ENCODE measurements at regions not wholly inside any gene's neighbourhood (a gene's known extent, or its start where the extent isn't known, plus 50 kb on each side); places are given as distances from the start of the nearest gene placed in this dataset.

DNA sequence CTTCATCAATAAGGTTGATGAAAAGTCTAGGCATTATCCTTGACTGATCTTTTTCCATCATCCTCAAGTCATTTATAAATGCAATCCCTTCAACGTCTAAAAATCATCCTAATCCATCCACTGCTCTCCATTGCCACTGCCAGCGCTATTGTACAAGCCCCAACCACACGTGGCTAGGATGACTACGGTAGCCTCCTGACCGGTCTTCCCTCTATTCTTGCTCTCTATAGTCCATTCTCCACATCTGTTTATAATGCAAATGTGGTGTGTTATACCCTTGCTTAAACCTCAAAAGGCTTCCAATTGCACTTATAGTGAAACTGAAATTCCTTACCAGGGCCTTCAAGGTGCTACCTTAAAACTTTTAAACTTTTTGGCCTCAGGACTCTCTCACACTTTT is 410.6 kb upstream of the ADAMTS9 start:
- ATAC-seq (ENCODE audit: low read depth), result no peak
- no peaks in the 10 kb centered on the region for H3K27me3 Mint-ChIP-seq
- CTCF ChIA-PET, result no interaction called here

DNA sequence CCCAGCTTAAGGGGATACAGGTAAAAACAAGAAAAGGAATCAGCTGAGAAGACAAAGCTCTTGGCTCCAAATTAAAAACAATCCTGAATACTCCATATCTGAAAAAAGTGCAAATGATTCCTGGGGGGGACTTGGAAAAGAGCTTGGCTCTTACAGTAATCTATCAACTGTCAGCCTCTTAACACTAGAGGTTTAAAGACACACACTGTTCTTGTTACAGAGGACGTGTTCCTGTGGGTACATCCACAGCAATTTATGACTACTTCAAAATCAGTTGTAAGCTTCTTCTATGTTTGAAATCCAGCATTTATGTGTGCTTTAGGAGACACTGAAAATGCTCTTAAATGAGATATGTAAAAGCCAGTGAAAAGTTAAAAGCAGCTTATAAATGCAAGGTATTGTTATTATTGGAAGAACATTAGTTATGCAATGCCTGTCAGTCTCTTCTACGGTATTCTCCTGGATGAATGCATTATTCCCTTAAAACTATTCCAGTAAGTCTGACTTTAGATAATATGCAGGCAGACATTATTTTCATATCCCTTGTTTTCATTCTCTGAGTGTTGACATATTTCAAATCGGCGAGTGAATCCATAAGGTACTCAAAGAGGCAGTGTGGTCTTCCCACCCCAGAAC is 408.4 kb upstream of the ADAMTS9 start:
- Mint-ChIP-seq H3K27ac (no peak overlapping the region), H3K36me3 (ENCODE audit: low read depth) (no peaks in the 10 kb centered on the region), H3K9me3 (peaks cover 1% of the 10 kb centered on the region), H3K4me1 (no peaks in the 10 kb centered on the region), H3K4me3 (no peak overlapping the region), H3K27me3 (no peaks in the 10 kb centered on the region)
- ChIA-PET CTCF (no interaction called here), POLR2A (no interaction called here)
- intact Hi-C loops (cut with micrococcal nuclease), result no loop called here
- TF ChIP-seq, protein P1, sequence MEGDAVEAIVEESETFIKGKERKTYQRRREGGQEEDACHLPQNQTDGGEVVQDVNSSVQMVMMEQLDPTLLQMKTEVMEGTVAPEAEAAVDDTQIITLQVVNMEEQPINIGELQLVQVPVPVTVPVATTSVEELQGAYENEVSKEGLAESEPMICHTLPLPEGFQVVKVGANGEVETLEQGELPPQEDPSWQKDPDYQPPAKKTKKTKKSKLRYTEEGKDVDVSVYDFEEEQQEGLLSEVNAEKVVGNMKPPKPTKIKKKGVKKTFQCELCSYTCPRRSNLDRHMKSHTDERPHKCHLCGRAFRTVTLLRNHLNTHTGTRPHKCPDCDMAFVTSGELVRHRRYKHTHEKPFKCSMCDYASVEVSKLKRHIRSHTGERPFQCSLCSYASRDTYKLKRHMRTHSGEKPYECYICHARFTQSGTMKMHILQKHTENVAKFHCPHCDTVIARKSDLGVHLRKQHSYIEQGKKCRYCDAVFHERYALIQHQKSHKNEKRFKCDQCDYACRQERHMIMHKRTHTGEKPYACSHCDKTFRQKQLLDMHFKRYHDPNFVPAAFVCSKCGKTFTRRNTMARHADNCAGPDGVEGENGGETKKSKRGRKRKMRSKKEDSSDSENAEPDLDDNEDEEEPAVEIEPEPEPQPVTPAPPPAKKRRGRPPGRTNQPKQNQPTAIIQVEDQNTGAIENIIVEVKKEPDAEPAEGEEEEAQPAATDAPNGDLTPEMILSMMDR (IDR thresholded peaks at IDR 0.05), result no peak
- ATAC-seq (ENCODE audit: low read depth) (no peak), DNase-seq (no peak)

More for the DNA sequence above, 410.6 kb upstream of the ADAMTS9 start:
- POLR2A ChIA-PET, result no interaction called here
- no peaks in the 10 kb centered on the region for H3K36me3 Mint-ChIP-seq (ENCODE audit: low read depth)
- no peak overlapping the region for H3K27ac Mint-ChIP-seq
- H3K9me3 Mint-ChIP-seq, result peaks cover 1% of the 10 kb centered on the region
- no peak overlapping the region for H3K4me3 Mint-ChIP-seq
- intact Hi-C loops (cut with micrococcal nuclease), result no loop called here
- no peak for DNase-seq
- no peaks in the 10 kb centered on the region for H3K4me1 Mint-ChIP-seq
- TF ChIP-seq, protein P1 (IDR thresholded peaks at IDR 0.05), result no peak

DNA sequence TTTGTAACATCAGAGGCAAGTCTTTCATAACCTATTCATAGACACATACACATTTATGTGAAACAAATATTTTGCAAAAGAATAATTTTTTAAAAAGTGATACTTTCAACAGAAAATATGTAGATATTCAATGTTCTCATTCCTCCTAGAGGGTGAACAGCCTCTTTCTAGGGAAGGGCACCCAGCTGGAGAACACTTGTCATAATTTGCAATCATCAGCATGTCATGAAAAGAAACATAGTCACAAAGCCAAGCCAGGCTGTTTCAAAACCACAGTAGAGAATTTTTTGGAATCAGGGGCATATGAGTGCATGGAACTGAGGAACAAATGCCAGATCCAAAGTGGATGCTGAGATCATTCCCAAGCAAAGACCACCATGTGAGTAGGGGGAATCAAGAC is 406.9 kb upstream of the ADAMTS9 start:
- Mint-ChIP-seq H3K27me3 (no peaks in the 10 kb centered on the region), H3K4me1 (no peaks in the 10 kb centered on the region), H3K36me3 (ENCODE audit: low read depth) (no peaks in the 10 kb centered on the region), H3K4me3 (no peak overlapping the region), H3K27ac (no peak overlapping the region), H3K9me3 (no peaks in the 10 kb centered on the region)
- ATAC-seq (ENCODE audit: low read depth), result no peak
- intact Hi-C loops (cut with micrococcal nuclease), result no loop called here
- CTCF ChIA-PET, result no interaction called here
- TF ChIP-seq, protein P1 (IDR thresholded peaks at IDR 0.05), result no peak
- DNase-seq, result no peak
- POLR2A ChIA-PET, result no interaction called here

DNA sequence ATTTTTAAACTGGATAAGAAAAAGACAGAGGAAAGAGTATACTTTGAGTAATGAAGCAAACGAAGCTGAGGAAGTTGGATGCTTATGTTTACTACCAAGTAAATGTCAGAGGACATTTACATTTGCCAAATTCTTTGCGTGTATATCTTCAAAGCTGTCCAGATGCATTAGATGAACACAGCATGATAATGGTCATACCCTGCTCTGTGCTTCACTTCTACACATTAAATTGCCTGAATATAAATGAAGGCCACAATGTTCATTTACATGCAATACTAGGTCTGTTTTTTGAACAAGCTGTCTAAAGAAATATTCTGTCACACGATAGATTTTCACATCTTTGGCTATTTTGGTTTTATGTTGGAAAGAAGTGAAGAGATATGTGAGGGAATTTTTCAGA is 405.8 kb upstream of the ADAMTS9 start:
- H3K4me1 Mint-ChIP-seq, result no peaks in the 10 kb centered on the region
- no peak for DNase-seq
- TF ChIP-seq, protein P1 (IDR thresholded peaks at IDR 0.05), result no peak
- POLR2A ChIA-PET, result no interaction called here
- CTCF ChIA-PET, result no interaction called here
- no peaks in the 10 kb centered on the region for H3K36me3 Mint-ChIP-seq (ENCODE audit: low read depth)
- H3K9me3 Mint-ChIP-seq, result no peaks in the 10 kb centered on the region
- intact Hi-C loops (cut with micrococcal nuclease), result no loop called here
- no peaks in the 10 kb centered on the region for H3K27me3 Mint-ChIP-seq
- H3K4me3 Mint-ChIP-seq, result no peak overlapping the region
- no peak for ATAC-seq (ENCODE audit: low read depth)
- H3K27ac Mint-ChIP-seq, result no peak overlapping the region

DNA sequence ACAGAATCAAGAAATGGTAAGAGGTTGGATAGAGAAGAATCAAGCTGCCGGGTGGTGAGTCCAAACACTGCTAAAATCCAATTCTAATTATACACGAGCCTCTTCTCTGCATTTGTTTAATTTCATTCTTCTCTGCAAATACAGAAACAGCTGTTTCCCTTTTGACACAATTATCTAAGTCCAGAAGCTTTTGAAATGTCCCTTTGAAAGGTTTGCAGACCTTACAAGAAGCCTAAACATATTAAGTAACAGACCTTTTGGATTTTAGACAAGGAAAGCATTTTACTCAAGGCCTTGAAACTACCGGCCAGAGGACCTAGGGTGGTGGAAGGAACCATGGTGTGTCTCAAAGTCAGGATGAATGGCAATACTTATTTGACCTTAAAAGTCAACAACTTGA is 403.8 kb upstream of the ADAMTS9 start:
- TF ChIP-seq, protein P1 (IDR thresholded peaks at IDR 0.05), result no peak
- CTCF ChIA-PET, result no interaction called here
- Mint-ChIP-seq H3K4me3 (no peak overlapping the region), H3K27ac (no peak overlapping the region), H3K9me3 (peaks cover 5% of the 10 kb centered on the region), H3K36me3 (ENCODE audit: low read depth) (no peaks in the 10 kb centered on the region), H3K27me3 (no peaks in the 10 kb centered on the region), H3K4me1 (no peaks in the 10 kb centered on the region)
- DNase-seq, result no peak
- no peak for ATAC-seq (ENCODE audit: low read depth)
- intact Hi-C loops (cut with micrococcal nuclease), result no loop called here
- POLR2A ChIA-PET, result no interaction called here
